ENCODE measurements at regions not wholly inside any gene's neighbourhood (a gene's known extent, or its start where the extent isn't known, plus 50 kb on each side); places are given as distances from the start of the nearest gene placed in this dataset.

DNA sequence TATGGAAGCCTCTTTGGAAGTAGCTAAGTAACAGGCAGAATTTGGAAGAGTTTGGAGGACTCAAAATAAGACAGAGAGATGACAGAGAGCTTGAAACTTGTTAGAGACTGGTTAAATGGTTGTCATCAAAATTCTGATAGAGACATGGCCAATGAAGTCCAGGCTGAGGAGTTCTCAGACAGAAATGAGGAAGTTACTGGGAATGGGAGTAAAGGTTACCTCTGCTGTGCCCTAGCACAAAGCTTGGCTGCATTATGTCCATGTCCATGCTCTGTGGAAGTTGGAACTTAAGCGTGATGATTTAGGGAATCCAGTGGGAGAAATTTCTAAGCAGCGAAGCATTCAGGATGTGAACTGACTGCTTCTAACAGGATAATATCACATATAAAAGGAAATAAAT, 146.2 kb upstream of the NDST4 start:
- Histone ChIP-seq H3K9me3 (replicated peaks in 1 of 2; ENCODE audit: control insufficient read depth in 1 of 2, insufficient read depth in 1 of 2, low read length in 2 of 2) (no peaks in the 10 kb centered on the region), H3K4me1 (ENCODE audit: control insufficient read depth in 1 of 2, insufficient read depth in 2 of 2, low read length in 2 of 2) (no peaks in the 10 kb centered on the region), H3K27ac (ENCODE audit: low read depth in 1 of 2, low read length in 2 of 2) (no peak overlapping the region), H3K4me3 (replicated peaks in 1 of 3; ENCODE audit: low read depth in 2 of 3, low read length in 3 of 3) (no peak overlapping the region), H3K36me3 (replicated peaks in 1 of 2; ENCODE audit: control insufficient read depth in 1 of 2, insufficient read depth in 2 of 2, low read length in 2 of 2) (no peaks in the 10 kb centered on the region), H4K20me1 (ENCODE audit: insufficient read depth, low read length) (no peaks in the 10 kb centered on the region), H3K4me2 (replicated peaks; ENCODE audit: extremely low read depth, low read length, poor library complexity, severe bottlenecking) (no peak overlapping the region), H3K27me3 (ENCODE audit: control insufficient read depth in 2 of 2, insufficient read depth in 2 of 2, low read length in 2 of 2) (no peaks in the 10 kb centered on the region), H2AFZ (ENCODE audit: insufficient read depth, low read depth, low read length, poor library complexity, severe bottlenecking) (no peak overlapping the region), H3K79me2 (ENCODE audit: insufficient read depth, low read length) (no peaks in the 10 kb centered on the region), H3K9ac (ENCODE audit: insufficient read depth, low read length, poor library complexity, severe bottlenecking) (no peak overlapping the region)
- H3K27ac Mint-ChIP-seq, result no peak overlapping the region
- peaks cover 0 to 4% (median 0%) of the 10 kb centered on the region in 7 donors for H3K9me3 Mint-ChIP-seq
- intact Hi-C loops (cut with micrococcal nuclease), result no loop called here
- no peaks in the 10 kb centered on the region for H3K27me3 Mint-ChIP-seq (ENCODE audit: low read depth in 3 of 3)
- H3K4me1 Mint-ChIP-seq, result no peaks in the 10 kb centered on the region
- H3K4me3 Mint-ChIP-seq, result no peak overlapping the region
- no peak for DNase-seq
- TF ChIP-seq, protein P1, sequence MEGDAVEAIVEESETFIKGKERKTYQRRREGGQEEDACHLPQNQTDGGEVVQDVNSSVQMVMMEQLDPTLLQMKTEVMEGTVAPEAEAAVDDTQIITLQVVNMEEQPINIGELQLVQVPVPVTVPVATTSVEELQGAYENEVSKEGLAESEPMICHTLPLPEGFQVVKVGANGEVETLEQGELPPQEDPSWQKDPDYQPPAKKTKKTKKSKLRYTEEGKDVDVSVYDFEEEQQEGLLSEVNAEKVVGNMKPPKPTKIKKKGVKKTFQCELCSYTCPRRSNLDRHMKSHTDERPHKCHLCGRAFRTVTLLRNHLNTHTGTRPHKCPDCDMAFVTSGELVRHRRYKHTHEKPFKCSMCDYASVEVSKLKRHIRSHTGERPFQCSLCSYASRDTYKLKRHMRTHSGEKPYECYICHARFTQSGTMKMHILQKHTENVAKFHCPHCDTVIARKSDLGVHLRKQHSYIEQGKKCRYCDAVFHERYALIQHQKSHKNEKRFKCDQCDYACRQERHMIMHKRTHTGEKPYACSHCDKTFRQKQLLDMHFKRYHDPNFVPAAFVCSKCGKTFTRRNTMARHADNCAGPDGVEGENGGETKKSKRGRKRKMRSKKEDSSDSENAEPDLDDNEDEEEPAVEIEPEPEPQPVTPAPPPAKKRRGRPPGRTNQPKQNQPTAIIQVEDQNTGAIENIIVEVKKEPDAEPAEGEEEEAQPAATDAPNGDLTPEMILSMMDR (IDR thresholded peaks at IDR 0.05), result no peak
- no CpG with 5 or more reads among the region's 2 CpGs for WGBS (ENCODE audit: insufficient coverage)
- no peaks in the 10 kb centered on the region for H3K36me3 Mint-ChIP-seq

DNA sequence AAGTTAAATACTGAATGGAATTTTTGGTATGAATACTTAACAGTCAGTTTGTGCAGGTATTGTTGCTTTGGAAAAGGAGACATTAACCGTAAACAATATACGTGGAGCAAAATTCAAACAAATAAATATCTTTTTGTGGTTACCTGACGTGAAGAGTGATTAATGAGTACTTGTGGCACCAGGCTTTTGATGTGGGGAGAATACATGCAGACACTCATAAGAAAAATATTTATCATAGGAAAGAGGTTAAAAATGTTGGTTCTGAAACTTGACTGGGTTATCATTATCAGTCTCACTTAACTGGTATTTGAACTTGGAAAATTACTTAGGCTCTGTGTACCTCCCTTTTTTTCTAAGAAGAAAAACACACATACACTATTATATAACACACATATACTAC, 136.4 kb upstream of the NDST4 start:
- no peak overlapping the region for H3K4me3 Mint-ChIP-seq
- no CpG with 5 or more reads among the region's 3 CpGs for WGBS (ENCODE audit: insufficient coverage)
- no peaks in the 10 kb centered on the region for H3K36me3 ChIP-seq (replicated peaks in 1 of 2; ENCODE audit: control insufficient read depth in 1 of 2, insufficient read depth in 2 of 2, low read length in 2 of 2)
- peaks cover 0 to 3% (median 0%) of the 10 kb centered on the region in 7 donors for H3K9me3 Mint-ChIP-seq
- no peaks in the 10 kb centered on the region for H3K36me3 Mint-ChIP-seq
- H4K20me1 ChIP-seq (ENCODE audit: insufficient read depth, low read length), result no peaks in the 10 kb centered on the region
- intact Hi-C loops (cut with micrococcal nuclease), result no loop called here
- TF ChIP-seq, protein P1 (IDR thresholded peaks at IDR 0.05), result no peak
- no peak overlapping the region for H3K27ac ChIP-seq (ENCODE audit: low read depth in 1 of 2, low read length in 2 of 2)
- H3K9me3 ChIP-seq (replicated peaks in 1 of 2; ENCODE audit: control insufficient read depth in 1 of 2, insufficient read depth in 1 of 2, low read length in 2 of 2), result no peaks in the 10 kb centered on the region
- H3K27me3 ChIP-seq (ENCODE audit: control insufficient read depth in 2 of 2, insufficient read depth in 2 of 2, low read length in 2 of 2), result no peaks in the 10 kb centered on the region
- no peaks in the 10 kb centered on the region for H3K4me1 ChIP-seq (ENCODE audit: control insufficient read depth in 1 of 2, insufficient read depth in 2 of 2, low read length in 2 of 2)
- no peak overlapping the region for H3K4me3 ChIP-seq (replicated peaks in 1 of 3; ENCODE audit: low read depth in 2 of 3, low read length in 3 of 3)
- no peak overlapping the region for H3K4me2 ChIP-seq (replicated peaks; ENCODE audit: extremely low read depth, low read length, poor library complexity, severe bottlenecking)
- H3K27me3 Mint-ChIP-seq (ENCODE audit: low read depth in 3 of 3), result no peaks in the 10 kb centered on the region
- no peaks in the 10 kb centered on the region for H3K79me2 ChIP-seq (ENCODE audit: insufficient read depth, low read length)
- no peaks in the 10 kb centered on the region for H3K4me1 Mint-ChIP-seq
- no peak overlapping the region for H3K27ac Mint-ChIP-seq
- DNase-seq, result no peak
- H2AFZ ChIP-seq (ENCODE audit: insufficient read depth, low read depth, low read length, poor library complexity, severe bottlenecking), result no peak overlapping the region
- H3K9ac ChIP-seq (ENCODE audit: insufficient read depth, low read length, poor library complexity, severe bottlenecking), result no peak overlapping the region

Measured in CD14-positive monocyte (primary cell).